ENCODE measurements at regions not wholly inside any gene's neighbourhood (a gene's known extent, or its start where the extent isn't known, plus 50 kb on each side); places are given as distances from the start of the nearest gene placed in this dataset.

DNA sequence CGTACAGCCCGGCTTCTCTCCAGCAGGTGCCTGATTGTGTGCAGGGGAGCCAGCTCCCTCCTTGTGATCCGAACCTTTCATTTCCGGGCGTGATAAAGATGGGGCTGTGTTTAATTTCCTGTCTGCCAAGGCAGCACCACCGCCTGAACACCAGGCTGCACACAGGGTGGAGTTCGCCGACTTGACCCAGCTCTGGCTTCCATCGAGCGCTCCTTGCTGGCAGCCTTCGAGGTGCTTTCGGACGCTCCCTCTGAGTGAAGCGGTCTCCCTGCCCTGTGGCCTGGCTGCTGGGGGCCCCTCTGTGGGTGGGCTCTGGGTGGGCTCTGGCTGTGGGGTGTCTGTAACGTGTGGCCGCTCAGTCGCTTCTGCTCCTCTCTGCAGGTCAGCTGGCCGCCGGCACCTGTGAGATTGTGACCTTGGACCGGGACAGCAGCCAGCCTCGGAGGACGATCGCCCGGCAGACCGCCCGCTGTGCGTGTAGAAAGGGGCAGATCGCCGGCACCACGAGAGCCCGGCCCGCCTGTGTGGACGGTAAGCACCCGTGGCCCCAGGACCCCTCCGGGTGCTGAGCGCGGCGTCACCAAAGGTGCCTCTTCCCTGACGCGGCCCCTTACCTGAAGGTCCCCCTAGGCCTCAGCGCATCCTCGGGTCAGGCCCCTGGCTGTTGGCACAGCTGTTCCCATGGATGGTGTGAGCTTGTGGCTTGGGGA is 1181.3 kb downstream of the BRD1 start:
- TF ChIP-seq, protein P1, sequence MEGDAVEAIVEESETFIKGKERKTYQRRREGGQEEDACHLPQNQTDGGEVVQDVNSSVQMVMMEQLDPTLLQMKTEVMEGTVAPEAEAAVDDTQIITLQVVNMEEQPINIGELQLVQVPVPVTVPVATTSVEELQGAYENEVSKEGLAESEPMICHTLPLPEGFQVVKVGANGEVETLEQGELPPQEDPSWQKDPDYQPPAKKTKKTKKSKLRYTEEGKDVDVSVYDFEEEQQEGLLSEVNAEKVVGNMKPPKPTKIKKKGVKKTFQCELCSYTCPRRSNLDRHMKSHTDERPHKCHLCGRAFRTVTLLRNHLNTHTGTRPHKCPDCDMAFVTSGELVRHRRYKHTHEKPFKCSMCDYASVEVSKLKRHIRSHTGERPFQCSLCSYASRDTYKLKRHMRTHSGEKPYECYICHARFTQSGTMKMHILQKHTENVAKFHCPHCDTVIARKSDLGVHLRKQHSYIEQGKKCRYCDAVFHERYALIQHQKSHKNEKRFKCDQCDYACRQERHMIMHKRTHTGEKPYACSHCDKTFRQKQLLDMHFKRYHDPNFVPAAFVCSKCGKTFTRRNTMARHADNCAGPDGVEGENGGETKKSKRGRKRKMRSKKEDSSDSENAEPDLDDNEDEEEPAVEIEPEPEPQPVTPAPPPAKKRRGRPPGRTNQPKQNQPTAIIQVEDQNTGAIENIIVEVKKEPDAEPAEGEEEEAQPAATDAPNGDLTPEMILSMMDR (IDR thresholded peaks at IDR 0.05): no peak
- no peak for TF ChIP-seq POLR2A (IDR thresholded peaks at IDR 0.05)
